HEK293 (cell line): ENCODE measurements at regions not wholly inside any gene's neighbourhood (a gene's known extent, or its start where the extent isn't known, plus 50 kb on each side); places are given as distances from the start of the nearest gene placed in this dataset.

ENCODE experiments used
- CTCF ChIP-seq: fragments of 450-650 bp; formaldehyde crosslinking; IDR thresholded peaks from 2 replicates; pipeline ENCODE4 v1.5.1; 2016; ENCODE audit warnings: missing biosample characterization, missing genetic modification characterization
- TCF7L2 ChIP-seq: IDR thresholded peaks from 2 replicates; pipeline ENCODE4 v1.6.1; 2011; ENCODE audit warnings: low read depth, mild to moderate bottlenecking, inconsistent platforms, low read length, moderate library complexity, borderline replicate concordance
- ZBTB20 ChIP-seq: fragments of 450-650 bp; formaldehyde crosslinking; IDR thresholded peaks from 2 replicates; pipeline ENCODE4 v1.5.1; 2016; ENCODE audit warnings: missing biosample characterization, missing genetic modification characterization
- ZNF121 ChIP-seq: fragments of 450-650 bp; formaldehyde crosslinking; IDR thresholded peaks from 2 replicates; pipeline ENCODE4 v1.5.1; 2016; ENCODE audit warnings: missing biosample characterization, missing genetic modification characterization
- ZNF133 ChIP-seq: fragments of 450-650 bp; formaldehyde crosslinking; IDR thresholded peaks from 2 replicates; pipeline ENCODE4 v1.5.1; 2016; ENCODE audit warnings: missing biosample characterization, missing genetic modification characterization
- ZNF138 ChIP-seq: fragments of 450-650 bp; formaldehyde crosslinking; IDR thresholded peaks from 2 replicates; pipeline ENCODE4 v1.5.1; 2016; ENCODE audit warnings: missing biosample characterization, missing genetic modification characterization, borderline replicate concordance
- ZNF221 ChIP-seq: fragments of 450-650 bp; formaldehyde crosslinking; IDR thresholded peaks from 2 replicates; pipeline ENCODE4 v1.5.1; 2017; ENCODE audit warnings: missing biosample characterization, missing genetic modification characterization, borderline replicate concordance
- ZNF362 ChIP-seq: fragments of 450-650 bp; formaldehyde crosslinking; IDR thresholded peaks from 2 replicates; pipeline ENCODE4 v1.5.1; 2016; ENCODE audit warnings: missing biosample characterization, missing genetic modification characterization
- ZNF670 ChIP-seq: fragments of 450-650 bp; formaldehyde crosslinking; IDR thresholded peaks from 2 replicates; pipeline ENCODE4 v1.5.1; 2016; ENCODE audit warnings: missing biosample characterization, missing genetic modification characterization, low read depth
- ZNF768 ChIP-seq: fragments of 450-650 bp; formaldehyde crosslinking; IDR thresholded peaks from 2 replicates; pipeline ENCODE4 v1.5.1; 2018; ENCODE audit warnings: missing biosample characterization, mild to moderate bottlenecking, missing genetic modification characterization
- ZNF830 ChIP-seq: fragments of 450-650 bp; IDR thresholded peaks from 2 replicates; pipeline ENCODE4 v1.5.0; 2018; ENCODE audit warnings: missing biosample characterization, missing genetic modification characterization, low read depth, mild to moderate bottlenecking, moderate library complexity

GRCh38 chr18:39571511-39571910, 2005.9 kb upstream of the CELF4 start:
- no peak for TF ChIP-seq CTCF
- no peak for TF ChIP-seq ZNF121 (tag by site-specific recombination)
- no peak for TF ChIP-seq ZNF133 (tag by site-specific recombination)
- TF ChIP-seq ZNF138 (tag by site-specific recombination): no peak
- TF ChIP-seq TCF7L2: no peak
- no peak for TF ChIP-seq ZNF221 (tag by site-specific recombination)
- TF ChIP-seq ZNF768 (tag by site-specific recombination): no peak
- TF ChIP-seq ZNF670: no peak
- no peak for TF ChIP-seq ZNF830 (tag by site-specific recombination)
- no peak for TF ChIP-seq ZBTB20
- no peak for TF ChIP-seq ZNF362 (tag by site-specific recombination)
